ENCODE measurements at regions not wholly inside any gene's neighbourhood (a gene's known extent, or its start where the extent isn't known, plus 50 kb on each side); places are given as distances from the start of the nearest gene placed in this dataset.

GRCh38 chr6:156598071-156598854 is 178.9 kb upstream of the ARID1B start:
- H3K36me3 ChIP-seq (ENCODE audit: control insufficient read depth, insufficient read depth, low read length): no peaks in the 10 kb centered on the region
- H3K27me3 ChIP-seq (ENCODE audit: control insufficient read depth, insufficient read depth, low read length): no peaks in the 10 kb centered on the region
- H3K4me3 ChIP-seq (ENCODE audit: low read depth, low read length): no peak overlapping the region
- H3K27ac ChIP-seq (ENCODE audit: low read depth, low read length): no peak overlapping the region
- peaks cover 15% of the 10 kb centered on the region for H3K4me1 ChIP-seq (ENCODE audit: control insufficient read depth, insufficient read depth, low read length)
- 36% methylated on average over 15 of the region's 22 CpGs for WGBS (ENCODE audit: insufficient coverage)
- peak in 2 of 6 donors; percentile 18 to 82 for DNase-seq (ENCODE audit: low read depth in 4 of 6, low spot score in 6 of 6)
- H3K9me3 ChIP-seq (ENCODE audit: control insufficient read depth, insufficient read depth, low read length): no peaks in the 10 kb centered on the region

- 50% methylated on average over 4 of the region's 5 CpGs for WGBS (ENCODE audit: insufficient coverage)
- Histone ChIP-seq H3K9me3 (ENCODE audit: control insufficient read depth, insufficient read depth, low read length) (no peaks in the 10 kb centered on the region), H3K36me3 (ENCODE audit: control insufficient read depth, insufficient read depth, low read length) (no peaks in the 10 kb centered on the region), H3K4me3 (ENCODE audit: low read depth, low read length) (no peak overlapping the region), H3K4me1 (ENCODE audit: control insufficient read depth, insufficient read depth, low read length) (peaks cover 15% of the 10 kb centered on the region), H3K27ac (ENCODE audit: low read depth, low read length) (no peak overlapping the region), H3K27me3 (ENCODE audit: control insufficient read depth, insufficient read depth, low read length) (no peaks in the 10 kb centered on the region)
- peak in 1 of 6 donors; percentile 57 for DNase-seq (ENCODE audit: low read depth in 4 of 6, low spot score in 6 of 6)
Measured at GRCh38 chr6:156597095-156597494, 180.1 kb upstream of the ARID1B start.

- Histone ChIP-seq H3K27ac (ENCODE audit: low read depth, low read length) (no peak overlapping the region), H3K4me3 (ENCODE audit: low read depth, low read length) (no peak overlapping the region), H3K4me1 (ENCODE audit: control insufficient read depth, insufficient read depth, low read length) (peaks cover 15% of the 10 kb centered on the region), H3K27me3 (ENCODE audit: control insufficient read depth, insufficient read depth, low read length) (no peaks in the 10 kb centered on the region), H3K36me3 (ENCODE audit: control insufficient read depth, insufficient read depth, low read length) (no peaks in the 10 kb centered on the region), H3K9me3 (ENCODE audit: control insufficient read depth, insufficient read depth, low read length) (no peaks in the 10 kb centered on the region)
- 100% methylated on average over 2 of the region's 3 CpGs for WGBS (ENCODE audit: insufficient coverage)
- no peak for DNase-seq (ENCODE audit: low read depth in 4 of 6, low spot score in 6 of 6)
Measured at GRCh38 chr6:156595476-156595875, 181.7 kb upstream of the ARID1B start.

- no peak for DNase-seq (ENCODE audit: low read depth in 4 of 6, low spot score in 6 of 6)
- Histone ChIP-seq H3K4me1 (ENCODE audit: control insufficient read depth, insufficient read depth, low read length) (peaks cover 7% of the 10 kb centered on the region), H3K9me3 (ENCODE audit: control insufficient read depth, insufficient read depth, low read length) (no peaks in the 10 kb centered on the region), H3K27ac (ENCODE audit: low read depth, low read length) (no peak overlapping the region), H3K27me3 (ENCODE audit: control insufficient read depth, insufficient read depth, low read length) (no peaks in the 10 kb centered on the region), H3K4me3 (ENCODE audit: low read depth, low read length) (no peak overlapping the region), H3K36me3 (ENCODE audit: control insufficient read depth, insufficient read depth, low read length) (no peaks in the 10 kb centered on the region)
- 86% methylated on average over 3 of the region's 3 CpGs for WGBS (ENCODE audit: insufficient coverage)
Measured at GRCh38 chr6:156593893-156594292, 183.3 kb upstream of the ARID1B start.

- H3K4me3 ChIP-seq (ENCODE audit: low read depth, low read length): no peak overlapping the region
- no peaks in the 10 kb centered on the region for H3K9me3 ChIP-seq (ENCODE audit: control insufficient read depth, insufficient read depth, low read length)
- no peaks in the 10 kb centered on the region for H3K27me3 ChIP-seq (ENCODE audit: control insufficient read depth, insufficient read depth, low read length)
- no peaks in the 10 kb centered on the region for H3K36me3 ChIP-seq (ENCODE audit: control insufficient read depth, insufficient read depth, low read length)
- no peak for DNase-seq (ENCODE audit: low read depth in 4 of 6, low spot score in 6 of 6)
- peaks cover 6% of the 10 kb centered on the region for H3K4me1 ChIP-seq (ENCODE audit: control insufficient read depth, insufficient read depth, low read length)
- WGBS (ENCODE audit: insufficient coverage): no CpG with 5 or more reads among the region's 1 CpG
- no peak overlapping the region for H3K27ac ChIP-seq (ENCODE audit: low read depth, low read length)
Measured at GRCh38 chr6:156593127-156593526, 184.1 kb upstream of the ARID1B start.

- no peak overlapping the region for H3K4me3 ChIP-seq (ENCODE audit: low read depth, low read length)
- no peaks in the 10 kb centered on the region for H3K4me1 ChIP-seq (ENCODE audit: control insufficient read depth, insufficient read depth, low read length)
- 86% methylated on average over 6 of the region's 6 CpGs for WGBS (ENCODE audit: insufficient coverage)
- no peaks in the 10 kb centered on the region for H3K27me3 ChIP-seq (ENCODE audit: control insufficient read depth, insufficient read depth, low read length)
- H3K9me3 ChIP-seq (ENCODE audit: control insufficient read depth, insufficient read depth, low read length): no peaks in the 10 kb centered on the region
- no peak overlapping the region for H3K27ac ChIP-seq (ENCODE audit: low read depth, low read length)
- no peak for DNase-seq (ENCODE audit: low read depth in 4 of 6, low spot score in 6 of 6)
- no peaks in the 10 kb centered on the region for H3K36me3 ChIP-seq (ENCODE audit: control insufficient read depth, insufficient read depth, low read length)
Measured at GRCh38 chr6:156590482-156590881, 186.7 kb upstream of the ARID1B start.

- no peak overlapping the region for H3K27ac ChIP-seq (ENCODE audit: low read depth, low read length)
- H3K36me3 ChIP-seq (ENCODE audit: control insufficient read depth, insufficient read depth, low read length): no peaks in the 10 kb centered on the region
- H3K4me3 ChIP-seq (ENCODE audit: low read depth, low read length): no peak overlapping the region
- no peaks in the 10 kb centered on the region for H3K27me3 ChIP-seq (ENCODE audit: control insufficient read depth, insufficient read depth, low read length)
- no CpG with 5 or more reads among the region's 1 CpG for WGBS (ENCODE audit: insufficient coverage)
- H3K4me1 ChIP-seq (ENCODE audit: control insufficient read depth, insufficient read depth, low read length): no peaks in the 10 kb centered on the region
- DNase-seq (ENCODE audit: low read depth in 4 of 6, low spot score in 6 of 6): no peak
- no peaks in the 10 kb centered on the region for H3K9me3 ChIP-seq (ENCODE audit: control insufficient read depth, insufficient read depth, low read length)
Measured at GRCh38 chr6:156589281-156589680, 187.9 kb upstream of the ARID1B start.

- no peak overlapping the region for H3K4me3 ChIP-seq (ENCODE audit: low read depth, low read length)
- WGBS (ENCODE audit: insufficient coverage): 97% methylated on average over 3 of the region's 3 CpGs
Measured at GRCh38 chr6:156587751-156588301, 189.4 kb upstream of the ARID1B start.

GRCh38 chr6:156587071-156587470 is 190.1 kb upstream of the ARID1B start:
- Histone ChIP-seq H3K4me3 (ENCODE audit: low read depth, low read length) (no peak overlapping the region), H3K27me3 (ENCODE audit: control insufficient read depth, insufficient read depth, low read length) (no peaks in the 10 kb centered on the region)

More at GRCh38 chr6:156587751-156588301, 189.4 kb upstream of the ARID1B start:
- no peaks in the 10 kb centered on the region for H3K36me3 ChIP-seq (ENCODE audit: control insufficient read depth, insufficient read depth, low read length)
- H3K27me3 ChIP-seq (ENCODE audit: control insufficient read depth, insufficient read depth, low read length): no peaks in the 10 kb centered on the region
- DNase-seq (ENCODE audit: low read depth in 4 of 6, low spot score in 6 of 6): no peak
- H3K4me1 ChIP-seq (ENCODE audit: control insufficient read depth, insufficient read depth, low read length): no peaks in the 10 kb centered on the region
- no peak overlapping the region for H3K27ac ChIP-seq (ENCODE audit: low read depth, low read length)
- no peaks in the 10 kb centered on the region for H3K9me3 ChIP-seq (ENCODE audit: control insufficient read depth, insufficient read depth, low read length)

GRCh38 chr6:156585859-156586258 is 191.3 kb upstream of the ARID1B start:
- H3K27ac ChIP-seq (ENCODE audit: low read depth, low read length): no peak overlapping the region

More at GRCh38 chr6:156587071-156587470, 190.1 kb upstream of the ARID1B start:
- Histone ChIP-seq H3K27ac (ENCODE audit: low read depth, low read length) (no peak overlapping the region), H3K9me3 (ENCODE audit: control insufficient read depth, insufficient read depth, low read length) (no peaks in the 10 kb centered on the region), H3K4me1 (ENCODE audit: control insufficient read depth, insufficient read depth, low read length) (no peaks in the 10 kb centered on the region), H3K36me3 (ENCODE audit: control insufficient read depth, insufficient read depth, low read length) (no peaks in the 10 kb centered on the region)
- no peak for DNase-seq (ENCODE audit: low read depth in 4 of 6, low spot score in 6 of 6)

More at GRCh38 chr6:156585859-156586258, 191.3 kb upstream of the ARID1B start:
- DNase-seq (ENCODE audit: low read depth in 4 of 6, low spot score in 6 of 6): peak in 1 of 6 donors; percentile 13
- Histone ChIP-seq H3K36me3 (ENCODE audit: control insufficient read depth, insufficient read depth, low read length) (no peaks in the 10 kb centered on the region), H3K4me3 (ENCODE audit: low read depth, low read length) (no peak overlapping the region), H3K27me3 (ENCODE audit: control insufficient read depth, insufficient read depth, low read length) (no peaks in the 10 kb centered on the region), H3K4me1 (ENCODE audit: control insufficient read depth, insufficient read depth, low read length) (no peaks in the 10 kb centered on the region), H3K9me3 (ENCODE audit: control insufficient read depth, insufficient read depth, low read length) (no peaks in the 10 kb centered on the region)
- 70% methylated on average over 3 of the region's 3 CpGs for WGBS (ENCODE audit: insufficient coverage)
